ENCODE measurements at regions not wholly inside any gene's neighbourhood (a gene's known extent, or its start where the extent isn't known, plus 50 kb on each side); places are given as distances from the start of the nearest gene placed in this dataset.

- Mint-ChIP-seq H3K9me3 (peaks cover 16% of the 10 kb centered on the region), H3K36me3 (peaks cover 4% of the 10 kb centered on the region), H3K4me3 (no peak overlapping the region), H3K4me1 (ENCODE audit: low read depth) (no peaks in the 10 kb centered on the region), H3K27ac (no peak overlapping the region), H3K27me3 (peaks cover 10% of the 10 kb centered on the region)
- ChIA-PET CTCF (no interaction called here), POLR2A (no interaction called here)
- intact Hi-C loops (cut with micrococcal nuclease), result no loop called here
- no peak for DNase-seq
Measured at GRCh38 chr1:5053744-5054143, 399.3 kb downstream of the AJAP1 start.

DNA sequence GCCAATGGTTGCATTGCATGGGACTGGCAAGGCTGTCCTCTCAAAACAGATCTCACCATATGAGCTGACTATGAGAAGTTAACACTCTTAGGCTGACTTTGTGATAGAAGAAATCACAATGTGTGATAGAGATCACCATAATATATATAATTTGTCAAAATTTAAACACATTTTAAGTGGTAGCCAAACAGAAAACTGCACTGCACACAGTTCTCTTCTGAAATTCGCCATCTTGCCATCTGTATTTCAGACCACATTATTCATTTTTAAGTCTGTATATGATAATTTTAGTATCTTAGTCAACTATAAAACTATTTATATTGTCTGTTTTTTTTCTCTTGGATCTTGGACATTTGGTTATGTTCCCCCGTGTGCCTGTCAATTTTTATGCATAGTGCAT, 374.7 kb downstream of the AJAP1 start:
- CTCF ChIA-PET, result no interaction called here
- Mint-ChIP-seq H3K4me3 (no peak overlapping the region), H3K36me3 (no peaks in the 10 kb centered on the region), H3K27ac (no peak overlapping the region), H3K27me3 (peaks cover 9% of the 10 kb centered on the region), H3K4me1 (ENCODE audit: low read depth) (no peaks in the 10 kb centered on the region), H3K9me3 (no peaks in the 10 kb centered on the region)
- no peak for DNase-seq
- intact Hi-C loops (cut with micrococcal nuclease), result no loop called here
- POLR2A ChIA-PET, result no interaction called here

GRCh38 chr1:5012249-5012648, 357.8 kb downstream of the AJAP1 start:
- peaks cover 12% of the 10 kb centered on the region for H3K27me3 Mint-ChIP-seq
- H3K4me1 Mint-ChIP-seq (ENCODE audit: low read depth), result no peaks in the 10 kb centered on the region
- no peaks in the 10 kb centered on the region for H3K9me3 Mint-ChIP-seq
- ChIA-PET POLR2A (no interaction called here), CTCF (no interaction called here)
- no peak overlapping the region for H3K4me3 Mint-ChIP-seq
- no peak overlapping the region for H3K27ac Mint-ChIP-seq
- no peaks in the 10 kb centered on the region for H3K36me3 Mint-ChIP-seq
- intact Hi-C loops (cut with micrococcal nuclease), result no loop called here
- no peak for DNase-seq

GRCh38 chr1:5010656-5011055, 356.2 kb downstream of the AJAP1 start:
- H3K9me3 Mint-ChIP-seq, result no peaks in the 10 kb centered on the region
- DNase-seq, result no peak
- H3K36me3 Mint-ChIP-seq, result no peaks in the 10 kb centered on the region
- ChIA-PET POLR2A (no interaction called here), CTCF (no interaction called here)
- H3K4me1 Mint-ChIP-seq (ENCODE audit: low read depth), result no peaks in the 10 kb centered on the region
- H3K4me3 Mint-ChIP-seq, result no peak overlapping the region
- H3K27ac Mint-ChIP-seq, result no peak overlapping the region
- intact Hi-C loops (cut with micrococcal nuclease), result no loop called here
- H3K27me3 Mint-ChIP-seq, result peaks cover 12% of the 10 kb centered on the region

GRCh38 chr1:5010236-5010635, 355.8 kb downstream of the AJAP1 start:
- H3K27ac Mint-ChIP-seq, result no peak overlapping the region
- intact Hi-C loops (cut with micrococcal nuclease), result no loop called here
- H3K9me3 Mint-ChIP-seq, result no peaks in the 10 kb centered on the region
- CTCF ChIA-PET, result no interaction called here
- peaks cover 12% of the 10 kb centered on the region for H3K27me3 Mint-ChIP-seq
- H3K36me3 Mint-ChIP-seq, result no peaks in the 10 kb centered on the region
- no peaks in the 10 kb centered on the region for H3K4me1 Mint-ChIP-seq (ENCODE audit: low read depth)
- H3K4me3 Mint-ChIP-seq, result no peak overlapping the region
- POLR2A ChIA-PET, result no interaction called here
- no peak for DNase-seq

GRCh38 chr1:5009376-5010065, 355.1 kb downstream of the AJAP1 start:
- Mint-ChIP-seq H3K9me3 (peaks cover 2% of the 10 kb centered on the region), H3K36me3 (no peaks in the 10 kb centered on the region), H3K4me3 (no peak overlapping the region), H3K27me3 (peaks cover 12% of the 10 kb centered on the region), H3K27ac (no peak overlapping the region), H3K4me1 (ENCODE audit: low read depth) (no peaks in the 10 kb centered on the region)
- ChIA-PET POLR2A (no interaction called here), CTCF (no interaction called here)
- intact Hi-C loops (cut with micrococcal nuclease), result no loop called here
- DNase-seq, result no peak

GRCh38 chr1:5005171-5005570, 350.8 kb downstream of the AJAP1 start:
- Mint-ChIP-seq H3K9me3 (peaks cover 6% of the 10 kb centered on the region), H3K4me1 (ENCODE audit: low read depth) (no peaks in the 10 kb centered on the region), H3K36me3 (no peaks in the 10 kb centered on the region), H3K27me3 (peaks cover 5% of the 10 kb centered on the region), H3K4me3 (no peak overlapping the region), H3K27ac (no peak overlapping the region)
- CTCF ChIA-PET, result no interaction called here
- intact Hi-C loops (cut with micrococcal nuclease), result no loop called here
- POLR2A ChIA-PET, result no interaction called here
- no peak for DNase-seq

DNA sequence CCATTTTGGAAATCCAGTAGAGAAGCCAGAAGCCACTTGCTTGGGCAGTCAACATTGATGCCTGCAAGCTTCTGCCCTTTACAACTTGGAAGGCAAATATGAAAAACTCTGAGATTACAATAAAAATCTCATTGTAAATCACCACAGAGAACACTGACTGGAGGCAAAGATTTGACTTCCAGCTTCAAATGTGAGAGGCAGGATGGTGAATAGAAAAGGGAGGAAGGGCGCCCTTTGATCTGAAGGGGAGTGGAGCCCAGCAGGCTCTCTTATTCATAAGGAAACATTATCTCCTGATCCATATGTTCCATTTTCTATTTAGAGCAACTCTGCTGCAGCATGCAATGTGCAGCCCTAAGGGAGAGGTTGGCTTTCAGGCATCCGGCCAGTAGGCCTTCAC, 348.3 kb downstream of the AJAP1 start:
- no peaks in the 10 kb centered on the region for H3K36me3 Mint-ChIP-seq
- intact Hi-C loops (cut with micrococcal nuclease), result no loop called here
- H3K4me3 Mint-ChIP-seq, result no peak overlapping the region
- no peaks in the 10 kb centered on the region for H3K4me1 Mint-ChIP-seq (ENCODE audit: low read depth)
- H3K27ac Mint-ChIP-seq, result no peak overlapping the region
- H3K9me3 Mint-ChIP-seq, result peaks cover 6% of the 10 kb centered on the region
- no peak for DNase-seq
- CTCF ChIA-PET, result no interaction called here
- H3K27me3 Mint-ChIP-seq, result peaks cover 1% of the 10 kb centered on the region
- POLR2A ChIA-PET, result no interaction called here

GRCh38 chr1:5001466-5001865, 347.1 kb downstream of the AJAP1 start:
- H3K27ac Mint-ChIP-seq, result no peak overlapping the region
- no peaks in the 10 kb centered on the region for H3K36me3 Mint-ChIP-seq
- H3K27me3 Mint-ChIP-seq, result peaks cover 3% of the 10 kb centered on the region
- H3K4me1 Mint-ChIP-seq (ENCODE audit: low read depth), result no peaks in the 10 kb centered on the region
- no peak for DNase-seq
- intact Hi-C loops (cut with micrococcal nuclease), result no loop called here
- CTCF ChIA-PET, result no interaction called here
- POLR2A ChIA-PET, result no interaction called here
- no peak overlapping the region for H3K4me3 Mint-ChIP-seq
- H3K9me3 Mint-ChIP-seq, result peaks cover 6% of the 10 kb centered on the region

DNA sequence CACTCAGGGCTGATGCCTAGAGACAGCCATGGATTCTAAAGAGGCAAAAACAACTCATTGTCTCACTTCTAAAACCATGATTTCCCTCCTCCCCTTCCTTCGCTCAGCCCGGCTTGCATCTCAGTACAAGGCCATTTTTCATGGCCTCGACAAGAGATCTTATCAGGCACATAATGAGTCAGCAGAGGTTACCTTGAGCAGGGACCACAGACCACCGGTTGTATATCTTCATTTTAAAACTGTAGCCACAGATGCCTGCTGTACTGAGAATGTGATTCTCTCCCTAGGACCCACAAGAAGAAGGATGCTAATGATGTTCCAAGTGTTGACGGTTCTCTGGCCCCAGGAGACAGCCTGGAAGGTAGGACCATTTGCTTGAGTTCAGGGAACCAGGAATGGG, 331.9 kb downstream of the AJAP1 start:
- H3K9me3 Mint-ChIP-seq, result peaks cover 7% of the 10 kb centered on the region
- H3K36me3 Mint-ChIP-seq, result no peaks in the 10 kb centered on the region
- H3K27ac Mint-ChIP-seq, result no peak overlapping the region
- intact Hi-C loops (cut with micrococcal nuclease), result no loop called here
- CTCF ChIA-PET, result no interaction called here
- H3K4me3 Mint-ChIP-seq, result no peak overlapping the region
- no peak for DNase-seq
- H3K27me3 Mint-ChIP-seq, result peaks cover 3% of the 10 kb centered on the region
- POLR2A ChIA-PET, result no interaction called here
- H3K4me1 Mint-ChIP-seq (ENCODE audit: low read depth), result no peaks in the 10 kb centered on the region

- Mint-ChIP-seq H3K27ac (no peak overlapping the region), H3K4me3 (no peak overlapping the region), H3K27me3 (peaks cover 6% of the 10 kb centered on the region), H3K9me3 (peaks cover 7% of the 10 kb centered on the region), H3K4me1 (ENCODE audit: low read depth) (no peaks in the 10 kb centered on the region), H3K36me3 (no peaks in the 10 kb centered on the region)
- ChIA-PET POLR2A (no interaction called here), CTCF (no interaction called here)
- intact Hi-C loops (cut with micrococcal nuclease), result no loop called here
- no peak for DNase-seq
Measured at GRCh38 chr1:4984841-4985240, 330.4 kb downstream of the AJAP1 start.

DNA sequence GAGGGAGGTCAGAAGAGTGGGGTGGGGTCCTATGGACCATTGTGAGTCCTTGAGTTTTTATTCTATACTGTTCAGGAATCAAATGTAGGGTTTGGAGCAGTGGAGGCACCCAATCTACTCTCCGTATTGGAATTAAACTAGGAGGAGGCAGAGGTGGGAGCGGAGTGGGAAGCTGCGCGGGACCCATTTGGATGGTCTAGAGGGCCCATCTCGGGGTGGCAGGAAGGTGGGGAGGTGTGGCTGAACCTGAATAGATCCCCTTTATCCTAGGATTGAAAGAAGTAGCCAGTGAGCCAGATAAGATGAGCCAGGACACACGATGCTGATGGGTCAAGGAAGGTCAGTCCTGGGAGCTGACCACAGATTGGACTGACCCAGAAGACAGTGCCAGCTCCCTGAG, 325.8 kb downstream of the AJAP1 start:
- DNase-seq, result no peak
- POLR2A ChIA-PET, result no interaction called here
- Mint-ChIP-seq H3K36me3 (no peaks in the 10 kb centered on the region), H3K27me3 (peaks cover 10% of the 10 kb centered on the region), H3K4me1 (ENCODE audit: low read depth) (no peaks in the 10 kb centered on the region), H3K27ac (no peak overlapping the region), H3K4me3 (no peak overlapping the region), H3K9me3 (peaks cover 7% of the 10 kb centered on the region)
- intact Hi-C loops (cut with micrococcal nuclease), result no loop called here
- CTCF ChIA-PET, result no interaction called here

DNA sequence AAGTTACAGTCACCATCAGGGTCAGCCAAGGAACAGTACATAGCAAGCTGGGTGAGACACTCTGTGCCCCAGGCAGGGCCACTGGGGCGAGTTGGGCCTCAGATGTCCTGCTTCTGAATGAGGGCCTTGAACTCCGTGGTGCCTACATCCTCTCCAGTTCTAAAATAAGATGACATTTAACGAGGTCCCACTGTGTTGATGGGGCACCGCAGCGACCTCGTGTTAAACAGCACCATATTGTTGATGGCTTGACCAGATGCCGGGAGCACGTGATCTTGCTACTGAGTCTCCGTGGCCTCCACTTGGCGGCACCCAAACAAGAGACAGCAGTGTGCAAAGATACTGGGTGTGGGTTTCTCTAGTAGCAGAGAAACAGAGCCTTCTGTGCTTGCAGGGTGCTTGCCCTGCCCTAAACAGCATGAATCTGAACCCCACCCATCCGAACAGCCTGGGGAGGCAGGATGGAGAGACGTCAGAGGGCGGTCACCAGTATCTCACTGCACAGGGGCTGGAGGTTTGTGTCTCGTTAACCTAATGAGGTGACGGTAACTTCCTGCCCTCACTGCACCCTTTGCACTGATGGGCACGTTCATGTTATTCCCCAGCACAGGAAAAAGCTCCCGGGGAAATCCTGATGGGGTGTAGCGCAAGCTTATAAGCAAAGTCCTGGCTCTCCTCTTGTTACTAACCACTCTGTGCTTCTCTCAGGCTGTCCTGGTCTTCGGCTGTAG, 324.4 kb downstream of the AJAP1 start:
- H3K27me3 Mint-ChIP-seq, result peaks cover 12% of the 10 kb centered on the region
- no peak overlapping the region for H3K27ac Mint-ChIP-seq
- POLR2A ChIA-PET, result no interaction called here
- CTCF ChIA-PET, result no interaction called here
- H3K9me3 Mint-ChIP-seq, result peaks cover 5% of the 10 kb centered on the region
- H3K4me3 Mint-ChIP-seq, result no peak overlapping the region
- DNase-seq, result no peak
- H3K4me1 Mint-ChIP-seq (ENCODE audit: low read depth), result no peaks in the 10 kb centered on the region
- intact Hi-C loops (cut with micrococcal nuclease), result no loop called here
- H3K36me3 Mint-ChIP-seq, result no peaks in the 10 kb centered on the region
